ENCODE measurements at regions not wholly inside any gene's neighbourhood (a gene's known extent, or its start where the extent isn't known, plus 50 kb on each side); places are given as distances from the start of the nearest gene placed in this dataset.
"Not testable (repeated sequence)": the region's sequence is repeated elsewhere in the genome, so short reads cannot be mapped to it uniquely, and the experiment has no call there.

- FAIRE-seq: no peak
- no peak for DNase-seq (ENCODE audit: low spot score)
Observed at GRCh38 chr6:147667082-147667481, 158.6 kb downstream of the SAMD5 start.

GRCh38 chr6:147674099-147674498 is 165.6 kb downstream of the SAMD5 start:
- no peak for FAIRE-seq

GRCh38 chr6:147674794-147675193 is 166.3 kb downstream of the SAMD5 start:
- FAIRE-seq: no peak
- no peak for DNase-seq (ENCODE audit: low spot score)

More at GRCh38 chr6:147674099-147674498, 165.6 kb downstream of the SAMD5 start:
- DNase-seq (ENCODE audit: low spot score): no peak

- FAIRE-seq (no peak), DNase-seq (ENCODE audit: low spot score) (no peak)
Observed at GRCh38 chr6:147675281-147675680, 166.8 kb downstream of the SAMD5 start.

- no peak for DNase-seq (ENCODE audit: low spot score)
- no peak for FAIRE-seq
Observed at GRCh38 chr6:147676495-147677199, 168.2 kb downstream of the SAMD5 start.

GRCh38 chr6:147677647-147678046 is 169.2 kb downstream of the SAMD5 start:
- DNase-seq (ENCODE audit: low spot score) (no peak), FAIRE-seq (no peak)

GRCh38 chr6:147678253-147678652 is 169.8 kb downstream of the SAMD5 start:
- DNase-seq (ENCODE audit: low spot score): no peak
- no peak for FAIRE-seq

- no peak for FAIRE-seq
- DNase-seq (ENCODE audit: low spot score): no peak
Observed at GRCh38 chr6:147684906-147685305, 176.4 kb downstream of the SAMD5 start.

GRCh38 chr6:147689398-147689797 is 180.9 kb downstream of the SAMD5 start:
- no peak for DNase-seq (ENCODE audit: low spot score)
- FAIRE-seq: no peak

- DNase-seq (ENCODE audit: low spot score) (no peak), FAIRE-seq (no peak)
Observed at GRCh38 chr6:147691446-147691845, 183.0 kb downstream of the SAMD5 start.

- DNase-seq (ENCODE audit: low spot score): no peak
- FAIRE-seq: no peak
Observed at GRCh38 chr6:147693181-147693580, 184.7 kb downstream of the SAMD5 start.

- FAIRE-seq; DNase-seq (ENCODE audit: low spot score): not testable (repeated sequence)
Observed at GRCh38 chr6:147694556-147694955, 186.1 kb downstream of the SAMD5 start.

GRCh38 chr6:147695819-147696218 is 187.3 kb downstream of the SAMD5 start:
- DNase-seq (ENCODE audit: low spot score) (no peak), FAIRE-seq (no peak)

GRCh38 chr6:147699140-147699539 is 190.7 kb downstream of the SAMD5 start:
- no peak for FAIRE-seq

GRCh38 chr6:147699637-147700036 is 191.1 kb downstream of the SAMD5 start:
- peak; percentile 82 for FAIRE-seq
- DNase-seq (ENCODE audit: low spot score): peak; percentile 54

More at GRCh38 chr6:147699140-147699539, 190.7 kb downstream of the SAMD5 start:
- no peak for DNase-seq (ENCODE audit: low spot score)

- FAIRE-seq (no peak), DNase-seq (ENCODE audit: low spot score) (no peak)
Observed at GRCh38 chr6:147700436-147701209, 192.1 kb downstream of the SAMD5 start.

GRCh38 chr6:147704691-147705090 is 196.2 kb downstream of the SAMD5 start:
- no peak for DNase-seq (ENCODE audit: low spot score)
- FAIRE-seq: no peak

GRCh38 chr6:147707524-147707923 is 199.0 kb downstream of the SAMD5 start:
- FAIRE-seq (no peak), DNase-seq (ENCODE audit: low spot score) (no peak)

- DNase-seq (ENCODE audit: low spot score) (no peak), FAIRE-seq (no peak)
Observed at GRCh38 chr6:147708170-147708569, 199.7 kb downstream of the SAMD5 start.

GRCh38 chr6:147709396-147710272 is 201.1 kb downstream of the SAMD5 start:
- FAIRE-seq (peak; percentile 70), DNase-seq (ENCODE audit: low spot score) (peak; percentile 26)

- no peak for FAIRE-seq
Observed at GRCh38 chr6:147710890-147711289, 202.4 kb downstream of the SAMD5 start.

GRCh38 chr6:147711476-147711875 is 203.0 kb downstream of the SAMD5 start:
- DNase-seq (ENCODE audit: low spot score) (no peak), FAIRE-seq (no peak)

More at GRCh38 chr6:147710890-147711289, 202.4 kb downstream of the SAMD5 start:
- no peak for DNase-seq (ENCODE audit: low spot score)
